Testis (tissue), 2 donors: ENCODE measurements at regions not wholly inside any gene's neighbourhood (a gene's known extent, or its start where the extent isn't known, plus 50 kb on each side); places are given as distances from the start of the nearest gene placed in this dataset.

Experiments
- POLR2A ChIP-seq: fragments of 450-650 bp; IDR thresholded peaks from one replicate; pipeline ENCODE4 v1.6.1; 2017; ENCODE audit warnings: antibody characterized with exemption, mild to moderate bottlenecking, moderate library complexity
- TF ChIP-seq, protein P1 (sequence below), 3 experiments: fragments of 450-650 bp in 2 of 3; fragments of 200-600 bp in 1 of 3; sonication (generic) in 1 of 3; IDR thresholded peaks; one replicate each; pipeline ENCODE4 v1.5.1; 2016 to 2019; ENCODE audit warnings: antibody characterized with exemption in 3 of 3, mild to moderate bottlenecking in 2 of 3, moderate library complexity in 1 of 3

DNA sequence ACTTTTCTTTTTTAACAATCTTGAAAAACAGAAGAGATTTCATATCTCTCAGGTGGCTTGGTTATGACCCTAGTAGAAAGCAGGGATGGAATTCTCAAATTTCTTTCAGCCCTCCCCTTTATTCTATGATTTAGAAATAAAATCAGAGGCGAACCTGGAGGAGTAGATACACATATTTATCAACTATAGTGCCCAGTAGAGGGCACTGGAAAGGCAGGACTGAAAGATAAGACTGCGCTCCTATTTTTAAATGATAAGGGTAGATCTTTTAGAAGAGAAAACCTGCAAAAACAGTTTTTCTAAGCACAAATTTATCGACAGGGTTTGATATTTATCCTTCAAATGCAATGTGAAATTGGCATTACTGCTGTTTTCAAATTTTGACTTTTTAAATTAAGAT is 1296.6 kb downstream of the EPHA7 start:
- TF ChIP-seq, protein P1, sequence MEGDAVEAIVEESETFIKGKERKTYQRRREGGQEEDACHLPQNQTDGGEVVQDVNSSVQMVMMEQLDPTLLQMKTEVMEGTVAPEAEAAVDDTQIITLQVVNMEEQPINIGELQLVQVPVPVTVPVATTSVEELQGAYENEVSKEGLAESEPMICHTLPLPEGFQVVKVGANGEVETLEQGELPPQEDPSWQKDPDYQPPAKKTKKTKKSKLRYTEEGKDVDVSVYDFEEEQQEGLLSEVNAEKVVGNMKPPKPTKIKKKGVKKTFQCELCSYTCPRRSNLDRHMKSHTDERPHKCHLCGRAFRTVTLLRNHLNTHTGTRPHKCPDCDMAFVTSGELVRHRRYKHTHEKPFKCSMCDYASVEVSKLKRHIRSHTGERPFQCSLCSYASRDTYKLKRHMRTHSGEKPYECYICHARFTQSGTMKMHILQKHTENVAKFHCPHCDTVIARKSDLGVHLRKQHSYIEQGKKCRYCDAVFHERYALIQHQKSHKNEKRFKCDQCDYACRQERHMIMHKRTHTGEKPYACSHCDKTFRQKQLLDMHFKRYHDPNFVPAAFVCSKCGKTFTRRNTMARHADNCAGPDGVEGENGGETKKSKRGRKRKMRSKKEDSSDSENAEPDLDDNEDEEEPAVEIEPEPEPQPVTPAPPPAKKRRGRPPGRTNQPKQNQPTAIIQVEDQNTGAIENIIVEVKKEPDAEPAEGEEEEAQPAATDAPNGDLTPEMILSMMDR (IDR thresholded peaks at IDR 0.05) = no peak
- no peak for TF ChIP-seq POLR2A
